HFFc6 (cell line): ENCODE measurements at regions not wholly inside any gene's neighbourhood (a gene's known extent, or its start where the extent isn't known, plus 50 kb on each side); places are given as distances from the start of the nearest gene placed in this dataset.

Source experiments
- DNase-seq: peaks from one replicate; pipeline ENCODE4 v3.0.0-alpha.2; 2018
- H3K27ac Mint-ChIP-seq: 2 replicates; pipeline ENCODE4 v1.8.0; 2020; ENCODE audit warnings: mild to moderate bottlenecking, mixed read lengths
- H3K27me3 Mint-ChIP-seq: 2 replicates; pipeline ENCODE4 v1.8.0; 2021; ENCODE audit warnings: mild to moderate bottlenecking, moderate library complexity, mixed read lengths; ENCODE audit not compliant: insufficient read depth
- H3K36me3 Mint-ChIP-seq: 2 replicates; pipeline ENCODE4 v1.8.0; 2021; ENCODE audit warnings: low read depth, mixed read lengths
- H3K4me1 Mint-ChIP-seq: 2 replicates; pipeline ENCODE4 v1.8.0; 2020; ENCODE audit warnings: low read depth, mixed read lengths
- H3K4me3 Mint-ChIP-seq: 2 replicates; pipeline ENCODE4 v1.8.0; 2020; ENCODE audit warnings: mild to moderate bottlenecking, moderate library complexity, mixed read lengths
- H3K9me3 Mint-ChIP-seq: 2 replicates; pipeline ENCODE4 v1.8.0; 2020; ENCODE audit warnings: mild to moderate bottlenecking, mixed read lengths
- CTCF ChIP-seq: fragments of 200-600 bp; sonication (generic); IDR thresholded peaks from 2 replicates; pipeline ENCODE4 v1.5.0; 2021; ENCODE audit warnings: antibody characterized with exemption, mild to moderate bottlenecking

- no peaks in the 10 kb centered on the region for H3K27me3 Mint-ChIP-seq
- peaks cover 37% of the 10 kb centered on the region for H3K9me3 Mint-ChIP-seq
- no peaks in the 10 kb centered on the region for H3K4me1 Mint-ChIP-seq
- TF ChIP-seq CTCF = no peak
- H3K36me3 Mint-ChIP-seq = no peaks in the 10 kb centered on the region
- DNase-seq = no peak
- no peak overlapping the region for H3K4me3 Mint-ChIP-seq
- no peak overlapping the region for H3K27ac Mint-ChIP-seq
Observed at GRCh38 chr3:165538166-165538565, 299.1 kb downstream of the BCHE start.

DNA sequence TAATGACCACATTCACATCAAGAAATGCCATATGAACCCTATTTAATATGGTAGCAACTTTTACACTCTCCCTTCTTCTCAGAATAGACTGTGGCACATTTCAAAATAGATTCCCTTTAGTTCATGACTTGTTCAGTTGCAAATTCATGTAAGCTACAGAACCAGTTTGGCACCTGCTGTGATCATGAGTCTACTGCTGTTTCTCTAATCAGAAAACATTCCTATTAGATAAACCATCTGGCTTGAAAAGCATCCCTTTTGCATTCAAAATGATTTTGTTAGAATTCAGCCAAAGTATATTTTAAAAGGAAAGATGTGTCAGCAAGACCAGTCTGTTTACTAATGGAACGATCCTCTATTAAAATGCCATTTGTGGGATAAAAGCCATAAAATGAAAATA is 304.4 kb downstream of the BCHE start:
- Mint-ChIP-seq H3K9me3 (peaks cover 54% of the 10 kb centered on the region), H3K27ac (no peak overlapping the region), H3K36me3 (no peaks in the 10 kb centered on the region), H3K4me3 (no peak overlapping the region), H3K27me3 (no peaks in the 10 kb centered on the region), H3K4me1 (no peaks in the 10 kb centered on the region)
- no peak for DNase-seq
- no peak for TF ChIP-seq CTCF

- H3K27me3 Mint-ChIP-seq = no peaks in the 10 kb centered on the region
- no peak for TF ChIP-seq CTCF
- no peak overlapping the region for H3K4me3 Mint-ChIP-seq
- no peak overlapping the region for H3K27ac Mint-ChIP-seq
- peaks cover 57% of the 10 kb centered on the region for H3K9me3 Mint-ChIP-seq
- no peaks in the 10 kb centered on the region for H3K36me3 Mint-ChIP-seq
- H3K4me1 Mint-ChIP-seq = no peaks in the 10 kb centered on the region
- no peak for DNase-seq
Observed at GRCh38 chr3:165529451-165529850, 307.8 kb downstream of the BCHE start.

DNA sequence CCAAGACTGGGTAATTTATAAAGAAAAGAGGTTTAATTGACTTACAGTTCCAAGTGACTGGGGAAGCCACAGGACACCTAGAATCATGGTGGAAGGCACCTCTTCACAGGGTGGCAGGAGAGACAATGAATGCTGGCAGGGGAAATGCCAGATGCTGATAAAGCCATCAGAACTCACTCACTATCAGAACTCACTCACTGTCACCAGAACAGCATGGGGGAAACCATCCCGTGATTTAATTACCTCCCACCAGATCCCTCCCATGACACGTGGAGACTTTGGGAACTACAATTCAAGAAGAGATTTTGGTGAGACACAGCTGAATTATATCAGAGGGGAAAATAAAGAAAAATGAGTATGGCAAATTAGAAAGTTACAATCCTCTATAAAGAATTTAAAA is 310.9 kb downstream of the BCHE start:
- DNase-seq = no peak
- Mint-ChIP-seq H3K27ac (no peak overlapping the region), H3K27me3 (no peaks in the 10 kb centered on the region), H3K4me1 (no peaks in the 10 kb centered on the region), H3K9me3 (peaks cover 39% of the 10 kb centered on the region), H3K36me3 (no peaks in the 10 kb centered on the region), H3K4me3 (no peak overlapping the region)
- TF ChIP-seq CTCF = no peak

DNA sequence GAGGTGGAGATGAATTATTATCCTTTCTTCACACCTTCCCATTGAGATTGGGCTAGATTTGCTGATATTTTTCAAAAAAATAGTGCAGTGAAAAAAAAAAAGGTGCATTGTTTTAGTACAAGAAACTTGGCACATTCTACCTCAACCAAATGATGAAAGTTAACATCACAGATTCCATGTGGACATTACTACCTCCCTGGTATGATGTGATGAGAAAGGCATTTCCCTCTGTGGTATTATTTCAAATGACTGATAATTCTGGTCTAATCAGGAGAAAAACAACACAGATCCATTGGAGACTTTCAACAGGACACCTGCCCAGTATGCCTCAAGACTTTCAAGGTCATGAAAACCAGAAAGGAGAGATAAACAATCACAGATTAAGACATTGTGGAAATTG is 313.4 kb downstream of the BCHE start:
- H3K4me1 Mint-ChIP-seq = no peaks in the 10 kb centered on the region
- no peak for TF ChIP-seq CTCF
- no peaks in the 10 kb centered on the region for H3K27me3 Mint-ChIP-seq
- H3K27ac Mint-ChIP-seq = no peak overlapping the region
- H3K4me3 Mint-ChIP-seq = no peak overlapping the region
- peaks cover 35% of the 10 kb centered on the region for H3K9me3 Mint-ChIP-seq
- no peak for DNase-seq
- H3K36me3 Mint-ChIP-seq = no peaks in the 10 kb centered on the region

DNA sequence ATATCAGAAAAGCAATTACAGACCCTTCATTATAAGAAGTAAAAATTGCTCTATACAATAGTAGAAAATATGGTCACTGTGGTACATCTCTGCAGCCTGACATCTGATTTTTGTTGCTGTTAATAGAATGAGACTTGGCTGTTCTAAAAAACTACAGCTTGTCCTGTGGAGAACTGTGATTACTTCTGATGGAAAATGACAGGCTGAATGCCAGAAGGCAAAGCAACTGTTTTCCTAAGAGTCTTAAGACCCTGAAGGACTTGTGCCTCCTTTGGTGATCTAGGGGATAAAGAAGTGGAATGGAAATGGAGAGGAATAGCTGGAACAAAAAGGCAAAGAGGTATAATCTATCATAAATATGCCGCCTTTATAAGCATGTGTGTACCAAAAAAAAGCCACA is 314.8 kb downstream of the BCHE start:
- H3K27me3 Mint-ChIP-seq = no peaks in the 10 kb centered on the region
- H3K36me3 Mint-ChIP-seq = no peaks in the 10 kb centered on the region
- no peak for DNase-seq
- H3K4me3 Mint-ChIP-seq = no peak overlapping the region
- TF ChIP-seq CTCF = no peak
- H3K4me1 Mint-ChIP-seq = no peaks in the 10 kb centered on the region
- H3K27ac Mint-ChIP-seq = no peak overlapping the region
- H3K9me3 Mint-ChIP-seq = peaks cover 30% of the 10 kb centered on the region
